Neural cell (in vitro differentiated cells): ENCODE measurements at regions not wholly inside any gene's neighbourhood (a gene's known extent, or its start where the extent isn't known, plus 50 kb on each side); places are given as distances from the start of the nearest gene placed in this dataset.

ENCODE experiments used
- CTCF ChIP-seq: fragments of 450-650 bp; IDR thresholded peaks from 2 replicates; pipeline ENCODE4 v1.5.1; 2014; ENCODE audit warnings: antibody characterized with exemption, mild to moderate bottlenecking, moderate library complexity; ENCODE audit not compliant: poor library complexity, severe bottlenecking
- EP300 ChIP-seq: fragments of 450-650 bp; conservative IDR thresholded peaks from 2 replicates; pipeline ENCODE4 v1.6.1; 2014; ENCODE audit warnings: antibody characterized with exemption, mild to moderate bottlenecking, moderate library complexity; ENCODE audit not compliant: poor library complexity, severe bottlenecking
- EZH2 ChIP-seq: fragments of 200-600, 300-800 bp; shearing (Covaris generic), sonication (generic); IDR thresholded peaks from 2 replicates; pipeline ENCODE4 v1.6.1; 2014; ENCODE audit warnings: antibody characterized with exemption, low read length, borderline replicate concordance, mild to moderate bottlenecking; ENCODE audit not compliant: insufficient read depth, poor library complexity, severe bottlenecking
- POLR2AphosphoS5 ChIP-seq: IDR thresholded peaks from 2 replicates; pipeline ENCODE4 v1.6.1; 2012
- RAD21 ChIP-seq: fragments of 450-650 bp; conservative IDR thresholded peaks from 2 replicates; pipeline ENCODE4 v1.6.1; 2014; ENCODE audit warnings: antibody characterized with exemption, mild to moderate bottlenecking, moderate library complexity
- REST ChIP-seq: IDR thresholded peaks from 2 replicates; pipeline ENCODE4 v1.6.1; 2012; ENCODE audit warnings: borderline replicate concordance
- TAF1 ChIP-seq: IDR thresholded peaks from 2 replicates; pipeline ENCODE4 v1.6.1; 2012; ENCODE audit warnings: low read depth

GRCh38 chr2:235170016-235170415 is 218.2 kb downstream of the SH3BP4 start:
- no peak for TF ChIP-seq CTCF
- TF ChIP-seq POLR2AphosphoS5: no peak
- no peak for TF ChIP-seq EP300
- no peak for TF ChIP-seq EZH2
- no peak for TF ChIP-seq TAF1
- no peak for TF ChIP-seq RAD21
- TF ChIP-seq REST: no peak
